B cell (primary cell): ENCODE measurements at regions not wholly inside any gene's neighbourhood (a gene's known extent, or its start where the extent isn't known, plus 50 kb on each side); places are given as distances from the start of the nearest gene placed in this dataset.

Source experiments
- ATAC-seq: fragments of 200-7000 bp; cut with Tn5 transposase; one replicate; pipeline ENCODE4 v1.10.0; 2021; ENCODE audit warnings: low read depth, mild to moderate bottlenecking, moderate number of reproducible peaks, moderate library complexity
- CTCF ChIA-PET: fragments of 350-600 bp; sonication (Branson Sonifier 250); formaldehyde crosslinking; loops from one replicate; lab custom pipeline; 2021; ENCODE audit warnings: antibody characterized with exemption, inconsistent platforms; lab: Charles Lee
- POLR2A ChIA-PET: fragments of 350-600 bp; sonication (Branson Sonifier 250); formaldehyde crosslinking; loops from one replicate; lab custom pipeline; 2021; ENCODE audit warnings: antibody characterized with exemption; lab: Charles Lee
- DNase-seq: peaks from one replicate; pipeline ENCODE4 v3.0.0; 2013
- H2AFZ ChIP-seq: 2 replicates; pipeline ENCODE4 v1.6.1; 2012; ENCODE audit warnings: mild to moderate bottlenecking, low read depth, low read length; ENCODE audit not compliant: insufficient read depth, poor library complexity, severe bottlenecking
- H3K27ac ChIP-seq, 2 donors: 1 replicate in 1 of 2; 2 replicates in 1 of 2; pipeline ENCODE4 v1.5.1; 2012 to 2013; ENCODE audit warnings: low read length in 2 of 2, mild to moderate bottlenecking in 2 of 2, moderate library complexity in 1 of 2
- H3K27me3 ChIP-seq, 4 experiments: fragments of 200-600 bp in 1 of 4; sonication (generic) in 1 of 4; replicated peaks in 1 of 4; 1 replicate in 2 of 4; 2 replicates in 2 of 4; pipeline versions ENCODE4 v1.6.1 to v1.7.0; 2013 to 2016; ENCODE audit warnings: low read length in 3 of 4, mild to moderate bottlenecking in 2 of 4, mixed read lengths in 1 of 4, moderate library complexity in 1 of 4; ENCODE audit not compliant: insufficient read depth in 4 of 4, control insufficient read depth in 3 of 4; ENCODE audit errors: control extremely low read depth in 1 of 4
- H3K36me3 ChIP-seq, 2 experiments: replicated peaks in 1 of 2; 1 replicate in 1 of 2; 2 replicates in 1 of 2; pipeline versions ENCODE4 v1.6.1 to v1.7.1; 2013; ENCODE audit warnings: low read length in 1 of 2; ENCODE audit not compliant: insufficient read depth in 2 of 2, control insufficient read depth in 1 of 2; ENCODE audit errors: control extremely low read depth in 1 of 2, extremely low read depth in 1 of 2
- H3K4me1 ChIP-seq, 2 donors: fragments of 200-600 bp in 1 of 2; sonication (generic) in 1 of 2; 1 replicate in 1 of 2; 2 replicates in 1 of 2; pipeline versions ENCODE4 v1.5.1 to v1.6.1; 2013 to 2017; ENCODE audit warnings: low read length in 2 of 2; ENCODE audit not compliant: control insufficient read depth in 2 of 2, insufficient read depth in 2 of 2
- H3K4me2 ChIP-seq: replicated peaks from 2 replicates; pipeline ENCODE3; 2012; ENCODE audit warnings: mild to moderate bottlenecking, low read depth, low read length; ENCODE audit not compliant: poor library complexity, severe bottlenecking
- H3K4me3 ChIP-seq, 5 experiments: fragments of 200-600 bp in 1 of 5; sonication (generic) in 1 of 5; 1 replicate in 3 of 5; 2 replicates in 2 of 5; pipeline versions ENCODE4 v1.5.1 to v1.7.0; 2011 to 2016; ENCODE audit warnings: low read length in 4 of 5, mild to moderate bottlenecking in 4 of 5, low read depth in 2 of 5, control low read depth in 1 of 5, moderate library complexity in 1 of 5; ENCODE audit not compliant: insufficient read depth in 1 of 5; ENCODE audit errors: control extremely low read depth in 1 of 5, extremely low read depth in 1 of 5
- H3K79me2 ChIP-seq: fragments of 200-600 bp; sonication (generic); one replicate; pipeline ENCODE4 v1.6.0; 2016; ENCODE audit warnings: low read length; ENCODE audit not compliant: control insufficient read depth, insufficient read depth
- H3K9ac ChIP-seq: fragments of 200-600 bp; sonication (generic); 2 replicates; pipeline ENCODE4 v1.6.1; 2017; ENCODE audit warnings: mild to moderate bottlenecking, low read length, moderate library complexity
- H3K9me3 ChIP-seq, 3 donors: one replicate each; pipeline versions ENCODE4 v1.6.1 to v1.7.1; 2013; ENCODE audit warnings: low read length in 2 of 3; ENCODE audit not compliant: control insufficient read depth in 2 of 3, insufficient read depth in 1 of 3; ENCODE audit errors: control extremely low read depth in 1 of 3
- H4K20me1 ChIP-seq: 2 replicates; pipeline ENCODE4 v1.6.0; 2012; ENCODE audit warnings: mild to moderate bottlenecking, low read length; ENCODE audit not compliant: insufficient read depth, control insufficient read depth, poor library complexity, severe bottlenecking
- H3K27ac Mint-ChIP-seq: one replicate; pipeline ENCODE4 v1.8.0; 2021; ENCODE audit warnings: mixed read lengths
- H3K27me3 Mint-ChIP-seq: one replicate; pipeline ENCODE4 v1.8.0; 2021; ENCODE audit warnings: mixed read lengths
- H3K4me1 Mint-ChIP-seq: one replicate; pipeline ENCODE4 v1.8.0; 2021; ENCODE audit warnings: mixed read lengths
- H3K4me3 Mint-ChIP-seq: one replicate; pipeline ENCODE4 v1.8.0; 2021; ENCODE audit warnings: mixed read lengths
- H3K9me3 Mint-ChIP-seq: one replicate; pipeline ENCODE4 v1.8.0; 2022; ENCODE audit warnings: mixed read lengths; ENCODE audit not compliant: insufficient read depth
- CTCF ChIP-seq: fragments of 200-600 bp; IDR thresholded peaks from one replicate; pipeline ENCODE4 v1.8.0; 2022; ENCODE audit warnings: antibody characterized with exemption, mild to moderate bottlenecking
- EZH2 ChIP-seq: IDR thresholded peaks from 2 replicates; pipeline ENCODE4 v1.6.1; 2012; ENCODE audit warnings: borderline replicate concordance, low read depth, mild to moderate bottlenecking, moderate library complexity, low read length; ENCODE audit not compliant: insufficient read depth, poor library complexity, severe bottlenecking
- WGBS: methylation state at CpG from one replicate; pipeline ENCODE4 v1.1.5; 2013; ENCODE audit warnings: missing lambda C conversion rate; ENCODE audit not compliant: insufficient coverage; 5-methylcytosine and 5-hydroxymethylcytosine counted together
- intact Hi-C: fragments of 100-400 bp; cut with micrococcal nuclease; formaldehyde crosslinking; loops from one replicate; pipeline ENCODE4 v1.10.0; 2022

GRCh38 chr14:71606575-71606974 is 325.7 kb upstream of the RGS6 start:
- no peaks in the 10 kb centered on the region for H3K27me3 ChIP-seq
- H3K4me2 ChIP-seq = no peak overlapping the region
- WGBS = 100% methylated on average over 1 of the region's 5 CpGs
- no peak overlapping the region for H3K4me3 ChIP-seq
- POLR2A ChIA-PET = no interaction called here
- intact Hi-C loops = no loop called here
- H4K20me1 ChIP-seq = peaks cover 44% of the 10 kb centered on the region
- peaks cover 68% of the 10 kb centered on the region for H3K79me2 ChIP-seq
- no peak overlapping the region for H3K27ac ChIP-seq
- H3K27ac Mint-ChIP-seq = no peak overlapping the region
- TF ChIP-seq CTCF (no peak), EZH2 (no peak)
- peaks cover 0 to 11% (median 2%) of the 10 kb centered on the region in 3 donors for H3K9me3 ChIP-seq
- peaks cover 38% of the 10 kb centered on the region for H3K4me1 Mint-ChIP-seq
- CTCF ChIA-PET = no interaction called here
- H3K4me3 Mint-ChIP-seq = no peak overlapping the region
- H3K9ac ChIP-seq = no peak overlapping the region
- no peaks in the 10 kb centered on the region for H3K4me1 ChIP-seq
- H3K27me3 Mint-ChIP-seq = no peaks in the 10 kb centered on the region
- no peak overlapping the region for H2AFZ ChIP-seq
- ATAC-seq = no peak
- H3K36me3 ChIP-seq = no peaks in the 10 kb centered on the region
- H3K9me3 Mint-ChIP-seq = peaks cover 3% of the 10 kb centered on the region
- DNase-seq = no peak

- ATAC-seq = no peak
- Mint-ChIP-seq H3K4me3 (no peak overlapping the region), H3K9me3 (peaks cover 3% of the 10 kb centered on the region), H3K4me1 (peaks cover 36% of the 10 kb centered on the region), H3K27me3 (no peaks in the 10 kb centered on the region), H3K27ac (no peak overlapping the region)
- POLR2A ChIA-PET = no interaction called here
- peaks cover 0 to 11% (median 2%) of the 10 kb centered on the region in 3 donors for H3K9me3 ChIP-seq
- no peak for DNase-seq
- no peak overlapping the region for H3K4me3 ChIP-seq
- H3K27ac ChIP-seq = no peak overlapping the region
- peaks cover 44% of the 10 kb centered on the region for H4K20me1 ChIP-seq
- H3K36me3 ChIP-seq = no peaks in the 10 kb centered on the region
- H3K27me3 ChIP-seq = no peaks in the 10 kb centered on the region
- 75% methylated on average over 1 of the region's 3 CpGs for WGBS
- no peak overlapping the region for H3K9ac ChIP-seq
- no peaks in the 10 kb centered on the region for H3K4me1 ChIP-seq
- peaks cover 63% of the 10 kb centered on the region for H3K79me2 ChIP-seq
- no peak for TF ChIP-seq CTCF
- no peak for TF ChIP-seq EZH2
- no peak overlapping the region for H3K4me2 ChIP-seq
- H2AFZ ChIP-seq = no peak overlapping the region
- intact Hi-C loops = no loop called here
- CTCF ChIA-PET = no interaction called here
These were observed 325.2 kb upstream of the RGS6 start for GRCh38 chr14:71607056-71607455.
